ENCODE measurements at regions not wholly inside any gene's neighbourhood (a gene's known extent, or its start where the extent isn't known, plus 50 kb on each side); places are given as distances from the start of the nearest gene placed in this dataset.

DNA sequence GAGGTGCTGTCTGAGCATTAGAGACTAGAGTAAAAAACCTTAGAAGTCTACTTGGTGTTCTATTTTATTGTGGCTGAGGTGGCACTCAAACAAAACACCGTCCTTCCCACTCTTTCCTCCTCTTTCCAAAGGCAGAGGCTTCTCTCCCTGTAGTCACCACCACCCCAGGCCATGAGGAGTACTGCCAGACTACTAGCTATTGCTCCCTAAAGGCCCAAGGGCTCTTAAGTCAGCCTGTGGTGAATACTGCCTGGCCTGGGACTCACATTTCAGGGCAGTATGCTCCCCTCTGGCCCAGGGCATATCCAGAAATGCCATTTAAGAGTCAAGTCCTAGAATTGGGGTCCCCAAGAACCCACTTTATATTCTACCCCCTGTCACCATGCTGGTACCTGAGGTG, 309.7 kb upstream of the IMPG1 start:
- no peak for DNase-seq

DNA sequence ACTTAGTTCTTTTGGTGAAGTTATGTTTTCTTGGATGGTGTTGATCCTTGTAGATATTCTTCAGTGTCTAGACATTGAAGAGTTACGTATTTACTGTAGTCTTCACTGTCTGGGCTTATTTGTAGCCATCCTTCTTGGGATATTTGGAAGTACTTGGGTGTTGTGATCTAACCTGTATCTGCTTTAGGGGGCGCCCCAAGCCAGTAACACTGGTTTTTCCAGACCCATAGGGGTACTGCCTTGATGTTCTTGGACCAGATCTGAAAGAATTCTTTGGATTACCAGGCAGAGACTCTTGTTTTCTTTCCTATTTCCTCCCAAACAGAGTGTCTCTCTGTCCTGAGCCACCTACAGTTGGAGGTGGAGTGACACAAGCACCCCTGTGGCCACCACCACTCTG, 309.1 kb upstream of the IMPG1 start:
- no peak for DNase-seq

DNA sequence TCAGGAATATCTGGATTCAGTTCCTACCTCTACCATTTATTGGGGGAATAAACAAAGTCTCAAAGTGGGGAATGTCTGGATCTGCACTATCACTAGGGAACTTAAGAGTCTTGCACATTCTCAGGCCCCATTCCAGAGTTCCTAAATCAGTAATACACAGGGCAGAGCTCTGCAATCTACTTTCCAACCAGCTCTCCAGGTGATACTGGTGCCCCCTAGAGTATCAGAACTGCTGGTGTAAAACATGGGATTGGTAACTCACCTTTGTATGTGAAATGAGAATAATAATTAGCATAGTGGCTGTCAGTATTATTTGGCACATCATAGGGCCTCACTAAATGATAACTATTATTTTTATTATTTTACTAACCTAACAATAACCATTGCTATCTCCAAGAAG, 278.8 kb upstream of the IMPG1 start:
- DNase-seq: no peak

DNA sequence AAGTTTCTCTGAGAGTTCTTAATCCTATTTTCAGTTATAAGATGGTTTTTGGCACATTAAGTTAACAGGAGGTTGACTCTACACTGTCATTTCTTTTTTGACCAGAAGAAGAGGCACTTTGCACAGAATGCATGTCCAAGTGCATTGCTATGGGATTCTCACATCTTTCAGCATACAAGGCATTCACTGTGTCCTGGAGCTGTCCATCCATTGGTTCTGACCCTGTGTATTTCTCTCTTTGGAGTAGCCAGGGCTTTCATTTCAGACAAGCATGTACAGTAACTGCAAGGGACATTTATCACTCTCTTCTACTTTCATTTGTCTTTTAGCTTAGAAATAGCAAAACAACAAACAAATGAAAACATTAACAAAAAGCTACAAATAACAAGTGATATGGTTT, 275.1 kb upstream of the IMPG1 start:
- DNase-seq: no peak

DNA sequence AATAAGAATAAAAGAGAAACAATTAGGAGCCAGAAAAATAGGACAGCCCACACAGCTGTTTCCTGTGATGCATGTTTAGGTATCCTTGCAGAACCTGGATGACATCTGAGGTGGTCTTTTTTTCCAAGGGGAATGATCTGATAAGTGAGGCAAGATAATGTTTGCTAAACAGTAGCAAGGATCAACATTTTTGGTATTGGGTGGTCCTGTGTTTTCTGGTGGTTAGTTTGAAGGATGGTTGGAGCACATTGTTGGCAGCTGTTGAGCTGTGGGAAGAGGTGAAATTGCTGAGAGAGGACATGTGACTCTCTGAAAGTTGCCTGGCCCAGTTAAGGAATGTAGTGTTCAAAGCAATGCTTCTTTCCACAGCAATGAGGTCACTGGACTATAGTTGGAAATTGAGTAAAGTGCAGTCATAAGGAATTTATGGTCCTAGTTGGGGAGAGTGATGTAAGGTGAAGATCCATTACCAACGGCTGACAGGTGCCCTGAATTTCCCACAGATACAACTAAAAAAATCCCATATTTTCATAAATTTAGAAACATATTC, 270.2 kb upstream of the IMPG1 start:
- DNase-seq: no peak

DNA sequence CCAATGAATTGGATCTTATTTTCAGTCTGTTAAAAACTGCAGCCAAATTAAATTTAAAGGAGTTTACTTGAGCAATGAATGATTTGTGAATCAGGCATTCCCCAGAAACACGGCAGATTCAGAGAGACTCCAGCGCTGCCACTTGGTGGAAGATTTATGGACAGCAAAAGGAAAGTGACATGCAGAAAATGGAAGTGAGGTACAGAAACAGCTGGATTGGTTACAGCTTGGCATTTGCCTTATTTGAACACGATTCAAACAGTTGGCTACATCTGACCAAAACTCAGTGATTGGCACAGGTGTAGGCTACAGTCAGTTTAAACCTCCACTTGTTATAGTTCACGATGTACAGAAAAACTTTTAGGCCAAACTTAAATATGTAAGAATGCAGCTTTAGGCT, 257.6 kb upstream of the IMPG1 start:
- DNase-seq: no peak

DNA sequence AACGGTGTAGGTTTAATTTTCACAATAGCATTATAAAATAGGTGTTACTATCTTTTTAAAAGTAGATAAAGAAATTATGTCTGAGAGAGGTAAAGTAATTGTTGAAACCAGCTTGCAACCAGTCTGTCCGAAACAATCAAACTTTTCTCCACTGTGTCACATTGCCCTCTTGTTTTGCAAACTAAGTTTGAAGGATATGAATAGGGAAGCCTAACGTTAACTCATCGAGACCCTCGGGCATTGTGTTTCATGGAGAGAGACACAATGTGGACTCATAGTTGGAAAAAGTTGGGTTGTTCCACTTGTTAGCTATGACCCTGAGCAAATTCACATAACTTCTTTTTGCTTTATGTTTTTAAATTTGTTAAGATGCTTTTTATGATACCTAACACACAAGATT, 254.4 kb upstream of the IMPG1 start:
- no peak for DNase-seq
